GM23338 (cell line): ENCODE measurements at regions not wholly inside any gene's neighbourhood (a gene's known extent, or its start where the extent isn't known, plus 50 kb on each side); places are given as distances from the start of the nearest gene placed in this dataset.

Source experiments
- ATAC-seq: fragments of 200-7000 bp; cut with Tn5 transposase; 3 replicates; pipeline ENCODE4 v1.9.1; 2020
- DNase-seq: peaks from one replicate; pipeline ENCODE4 v3.0.0-alpha.2; 2015; ENCODE audit warnings: low spot score
- H2AFZ ChIP-seq: fragments of 200-600 bp; sonication (generic); 2 replicates; pipeline ENCODE4 v1.8.0; 2016; ENCODE audit warnings: antibody characterized with exemption, mild to moderate bottlenecking, moderate library complexity
- H3F3A ChIP-seq: fragments of 200-600 bp; sonication (generic); replicated peaks from 2 replicates; pipeline ENCODE4 v1.8.0; 2017; ENCODE audit warnings: antibody characterized with exemption, mixed run types, low read depth
- H3K27ac ChIP-seq: fragments of 200-600 bp; sonication (generic); 2 replicates; pipeline ENCODE4 v1.6.1; 2016; ENCODE audit warnings: low read depth
- H3K27me3 ChIP-seq: fragments of 200-600 bp; sonication (generic); 2 replicates; pipeline ENCODE4 v1.8.0; 2016; ENCODE audit warnings: mild to moderate bottlenecking, mixed run types, moderate library complexity; ENCODE audit not compliant: insufficient read depth
- H3K36me3 ChIP-seq: fragments of 200-600 bp; sonication (generic); 2 replicates; pipeline ENCODE4 v1.8.0; 2016; ENCODE audit warnings: mild to moderate bottlenecking; ENCODE audit not compliant: insufficient read depth
- H3K4me1 ChIP-seq: fragments of 200-600 bp; sonication (generic); 2 replicates; pipeline ENCODE4 v1.8.0; 2016; ENCODE audit warnings: mild to moderate bottlenecking, moderate library complexity; ENCODE audit not compliant: insufficient read depth
- H3K4me2 ChIP-seq: fragments of 200-600 bp; sonication (generic); 2 replicates; pipeline ENCODE4 v1.7.1; 2017; ENCODE audit warnings: mixed run types
- H3K4me3 ChIP-seq: fragments of 200-600 bp; sonication (generic); 2 replicates; pipeline ENCODE4 v1.6.1; 2016; ENCODE audit warnings: mixed run types
- H3K79me2 ChIP-seq: fragments of 200-600 bp; sonication (generic); replicated peaks from 2 replicates; pipeline ENCODE4 v1.8.0; 2017; ENCODE audit warnings: mild to moderate bottlenecking; ENCODE audit not compliant: insufficient read depth
- H3K9me2 ChIP-seq: fragments of 200-600 bp; sonication (generic); 2 replicates; pipeline ENCODE4 v1.8.0; 2017; ENCODE audit not compliant: insufficient read depth
- H4K20me1 ChIP-seq: fragments of 200-600 bp; sonication (generic); replicated peaks from 2 replicates; pipeline ENCODE4 v1.8.0; 2017; ENCODE audit warnings: mild to moderate bottlenecking; ENCODE audit not compliant: insufficient read depth
- H3K27ac Mint-ChIP-seq: 2 replicates; pipeline ENCODE4 v1.8.0; 2020; ENCODE audit warnings: inconsistent platforms, mild to moderate bottlenecking, moderate library complexity, mixed read lengths
- H3K27me3 Mint-ChIP-seq: 3 replicates; pipeline ENCODE4 v1.8.0; 2022; ENCODE audit warnings: low read depth, mild to moderate bottlenecking, moderate library complexity, mixed read lengths, inconsistent platforms; ENCODE audit not compliant: insufficient read depth, poor library complexity
- H3K36me3 Mint-ChIP-seq: 3 replicates; pipeline ENCODE4 v1.8.0; 2021; ENCODE audit warnings: low read depth, mild to moderate bottlenecking, inconsistent platforms, moderate library complexity, mixed read lengths
- H3K4me1 Mint-ChIP-seq: 3 replicates; pipeline ENCODE4 v1.8.0; 2020; ENCODE audit warnings: mild to moderate bottlenecking, inconsistent platforms, mixed read lengths
- H3K4me3 Mint-ChIP-seq: 3 replicates; pipeline ENCODE4 v1.8.0; 2021; ENCODE audit warnings: moderate library complexity, mild to moderate bottlenecking, inconsistent platforms, mixed read lengths
- H3K9me3 Mint-ChIP-seq: 3 replicates; pipeline ENCODE4 v1.8.0; 2020; ENCODE audit warnings: moderate library complexity, mild to moderate bottlenecking, inconsistent platforms, mixed read lengths
- CREB1 ChIP-seq: fragments of 250-450 bp; sonication (Bioruptor Pico); IDR thresholded peaks from 2 replicates; pipeline ENCODE4 v1.5.0; 2020; ENCODE audit warnings: low read depth, mild to moderate bottlenecking, moderate library complexity
- EZH2 ChIP-seq: fragments of 200-600 bp; sonication (generic); IDR thresholded peaks from one replicate; pipeline ENCODE4 v1.8.0; 2017; ENCODE audit warnings: antibody characterized with exemption, mild to moderate bottlenecking, low read depth; ENCODE audit not compliant: unreplicated experiment
- EZH2phosphoT487 ChIP-seq: fragments of 200-600 bp; sonication (generic); IDR thresholded peaks from one replicate; pipeline ENCODE4 v1.8.1; 2018; ENCODE audit warnings: antibody characterized with exemption; ENCODE audit not compliant: unreplicated experiment
- JUNB ChIP-seq: IDR thresholded peaks from one replicate; pipeline ENCODE4 v1.6.1; 2016; ENCODE audit warnings: antibody characterized with exemption; ENCODE audit not compliant: unreplicated experiment
- NANOG ChIP-seq: IDR thresholded peaks from 2 replicates; pipeline ENCODE4 v1.6.1; 2016; ENCODE audit warnings: antibody characterized with exemption, borderline replicate concordance
- POLR2AphosphoS5 ChIP-seq: IDR thresholded peaks from 2 replicates; pipeline ENCODE4 v1.6.1; 2016; ENCODE audit warnings: antibody characterized with exemption, low read depth
- STAT1 ChIP-seq: IDR thresholded peaks from one replicate; pipeline ENCODE4 v1.6.1; 2016; ENCODE audit warnings: antibody characterized with exemption; ENCODE audit not compliant: unreplicated experiment
- ZNF114 ChIP-seq: fragments of 250-450 bp; sonication (Bioruptor Pico); IDR thresholded peaks from 2 replicates; pipeline ENCODE4 v1.5.0; 2020; ENCODE audit warnings: mild to moderate bottlenecking, moderate library complexity
- ZNF331 ChIP-seq: fragments of 250-450 bp; sonication (Bioruptor Pico); IDR thresholded peaks from 2 replicates; pipeline ENCODE4 v1.5.0; 2020; ENCODE audit warnings: low read depth, mild to moderate bottlenecking, moderate library complexity
- TF ChIP-seq, protein P1 (sequence below): IDR thresholded peaks from one replicate; pipeline ENCODE4 v1.6.1; 2018; ENCODE audit warnings: antibody characterized with exemption; ENCODE audit not compliant: unreplicated experiment
- TF ChIP-seq, protein P2 (sequence below), 2 experiments: fragments of 200-600 bp in 1 of 2; sonication (generic) in 1 of 2; conservative IDR thresholded peaks; 2 replicates each; pipeline versions ENCODE4 v1.5.1 to v1.6.1; 2016 to 2017; ENCODE audit warnings: antibody characterized with exemption in 2 of 2, low read depth in 2 of 2, mild to moderate bottlenecking in 2 of 2, moderate library complexity in 1 of 2
- TF ChIP-seq, protein P3 (sequence below): IDR thresholded peaks from 2 replicates; pipeline ENCODE4 v1.6.1; 2016; ENCODE audit warnings: antibody characterized with exemption

DNA sequence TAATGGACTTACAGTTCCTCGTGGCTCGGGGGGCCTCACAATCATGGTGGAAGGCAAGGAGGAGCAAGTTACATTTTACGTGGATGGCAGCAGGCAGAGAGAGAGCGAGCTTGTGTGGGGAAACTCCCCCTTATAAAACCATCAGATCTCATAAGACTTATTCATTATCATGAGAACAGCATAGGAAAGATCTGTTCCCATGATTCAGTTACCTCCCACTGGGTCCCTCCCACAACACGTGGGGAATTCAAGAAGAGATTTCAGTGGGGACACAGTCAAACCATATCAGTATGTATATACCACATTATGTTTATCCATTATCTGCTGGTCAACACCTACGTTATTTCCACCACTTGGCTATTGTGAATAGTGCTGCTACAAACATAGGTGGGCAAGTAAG lies 352.3 kb upstream of the B3GALT2 start (continued):
- TF ChIP-seq EZH2 (no peak), ZNF331 (CRISPR knock-in tag) (no peak), STAT1 (no peak), CREB1 (CRISPR knock-in tag) (no peak)
- TF ChIP-seq, protein P1, sequence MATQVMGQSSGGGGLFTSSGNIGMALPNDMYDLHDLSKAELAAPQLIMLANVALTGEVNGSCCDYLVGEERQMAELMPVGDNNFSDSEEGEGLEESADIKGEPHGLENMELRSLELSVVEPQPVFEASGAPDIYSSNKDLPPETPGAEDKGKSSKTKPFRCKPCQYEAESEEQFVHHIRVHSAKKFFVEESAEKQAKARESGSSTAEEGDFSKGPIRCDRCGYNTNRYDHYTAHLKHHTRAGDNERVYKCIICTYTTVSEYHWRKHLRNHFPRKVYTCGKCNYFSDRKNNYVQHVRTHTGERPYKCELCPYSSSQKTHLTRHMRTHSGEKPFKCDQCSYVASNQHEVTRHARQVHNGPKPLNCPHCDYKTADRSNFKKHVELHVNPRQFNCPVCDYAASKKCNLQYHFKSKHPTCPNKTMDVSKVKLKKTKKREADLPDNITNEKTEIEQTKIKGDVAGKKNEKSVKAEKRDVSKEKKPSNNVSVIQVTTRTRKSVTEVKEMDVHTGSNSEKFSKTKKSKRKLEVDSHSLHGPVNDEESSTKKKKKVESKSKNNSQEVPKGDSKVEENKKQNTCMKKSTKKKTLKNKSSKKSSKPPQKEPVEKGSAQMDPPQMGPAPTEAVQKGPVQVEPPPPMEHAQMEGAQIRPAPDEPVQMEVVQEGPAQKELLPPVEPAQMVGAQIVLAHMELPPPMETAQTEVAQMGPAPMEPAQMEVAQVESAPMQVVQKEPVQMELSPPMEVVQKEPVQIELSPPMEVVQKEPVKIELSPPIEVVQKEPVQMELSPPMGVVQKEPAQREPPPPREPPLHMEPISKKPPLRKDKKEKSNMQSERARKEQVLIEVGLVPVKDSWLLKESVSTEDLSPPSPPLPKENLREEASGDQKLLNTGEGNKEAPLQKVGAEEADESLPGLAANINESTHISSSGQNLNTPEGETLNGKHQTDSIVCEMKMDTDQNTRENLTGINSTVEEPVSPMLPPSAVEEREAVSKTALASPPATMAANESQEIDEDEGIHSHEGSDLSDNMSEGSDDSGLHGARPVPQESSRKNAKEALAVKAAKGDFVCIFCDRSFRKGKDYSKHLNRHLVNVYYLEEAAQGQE: no peak
- TF ChIP-seq, protein P2, sequence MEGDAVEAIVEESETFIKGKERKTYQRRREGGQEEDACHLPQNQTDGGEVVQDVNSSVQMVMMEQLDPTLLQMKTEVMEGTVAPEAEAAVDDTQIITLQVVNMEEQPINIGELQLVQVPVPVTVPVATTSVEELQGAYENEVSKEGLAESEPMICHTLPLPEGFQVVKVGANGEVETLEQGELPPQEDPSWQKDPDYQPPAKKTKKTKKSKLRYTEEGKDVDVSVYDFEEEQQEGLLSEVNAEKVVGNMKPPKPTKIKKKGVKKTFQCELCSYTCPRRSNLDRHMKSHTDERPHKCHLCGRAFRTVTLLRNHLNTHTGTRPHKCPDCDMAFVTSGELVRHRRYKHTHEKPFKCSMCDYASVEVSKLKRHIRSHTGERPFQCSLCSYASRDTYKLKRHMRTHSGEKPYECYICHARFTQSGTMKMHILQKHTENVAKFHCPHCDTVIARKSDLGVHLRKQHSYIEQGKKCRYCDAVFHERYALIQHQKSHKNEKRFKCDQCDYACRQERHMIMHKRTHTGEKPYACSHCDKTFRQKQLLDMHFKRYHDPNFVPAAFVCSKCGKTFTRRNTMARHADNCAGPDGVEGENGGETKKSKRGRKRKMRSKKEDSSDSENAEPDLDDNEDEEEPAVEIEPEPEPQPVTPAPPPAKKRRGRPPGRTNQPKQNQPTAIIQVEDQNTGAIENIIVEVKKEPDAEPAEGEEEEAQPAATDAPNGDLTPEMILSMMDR (conservative IDR thresholded peaks at IDR 0.05; ENCODE audit: low read depth in 2 of 2): no peak

DNA sequence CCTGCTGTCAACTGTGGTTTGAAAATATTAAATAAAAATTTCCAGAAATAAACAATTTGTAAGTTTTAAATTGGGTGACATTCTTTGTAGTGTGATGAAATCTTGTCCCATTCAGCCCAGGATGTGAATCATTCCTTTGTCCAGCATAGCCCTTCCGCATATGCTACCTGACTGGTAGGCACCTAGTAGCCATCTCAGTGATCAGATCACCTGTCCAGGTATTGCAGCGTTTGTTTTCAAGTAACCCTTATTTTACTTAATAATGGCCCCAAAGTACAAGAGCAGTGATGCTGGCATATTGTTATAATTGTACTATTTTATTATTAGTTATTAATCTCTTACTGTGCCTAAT lies 351.6 kb upstream of the B3GALT2 start:
- no peaks in the 10 kb centered on the region for H3K36me3 ChIP-seq
- no peaks in the 10 kb centered on the region for H3K9me3 Mint-ChIP-seq
- no peak for ATAC-seq

More for the DNA sequence above, 351.6 kb upstream of the B3GALT2 start:
- H3K4me3 ChIP-seq: no peak overlapping the region
- no peak overlapping the region for H3K27ac Mint-ChIP-seq
- peaks cover 4% of the 10 kb centered on the region; the same call in 1 of the 2 replicates for H3K4me1 ChIP-seq
- no peaks in the 10 kb centered on the region for H3K9me2 ChIP-seq
- H2AFZ ChIP-seq: no peak overlapping the region
- H3K27me3 ChIP-seq: no peaks in the 10 kb centered on the region
- H3K4me3 Mint-ChIP-seq: no peak overlapping the region
- no peaks in the 10 kb centered on the region for H3F3A ChIP-seq
- no peaks in the 10 kb centered on the region for H3K79me2 ChIP-seq
- H4K20me1 ChIP-seq: no peaks in the 10 kb centered on the region
- no peaks in the 10 kb centered on the region for H3K27me3 Mint-ChIP-seq
- DNase-seq: no peak
- peaks cover 15% of the 10 kb centered on the region for H3K4me1 Mint-ChIP-seq
- H3K36me3 Mint-ChIP-seq: no peaks in the 10 kb centered on the region
- H3K27ac ChIP-seq: 0 out of 2 replicates have a peak overlapping the region, but pooled peaks have one; percentile 10
- no peak overlapping the region for H3K4me2 ChIP-seq
- TF ChIP-seq NANOG: no peak
- TF ChIP-seq ZNF331 (CRISPR knock-in tag): no peak
- TF ChIP-seq, protein P2 (conservative IDR thresholded peaks at IDR 0.05; ENCODE audit: low read depth in 2 of 2): no peak
- no peak for TF ChIP-seq STAT1
- TF ChIP-seq ZNF114 (CRISPR knock-in tag): no peak
- TF ChIP-seq EZH2: no peak
- no peak for TF ChIP-seq CREB1 (CRISPR knock-in tag)
- no peak for TF ChIP-seq EZH2phosphoT487
- no peak for TF ChIP-seq POLR2AphosphoS5
- TF ChIP-seq JUNB: no peak
- TF ChIP-seq, protein P1: no peak
- TF ChIP-seq, protein P3, sequence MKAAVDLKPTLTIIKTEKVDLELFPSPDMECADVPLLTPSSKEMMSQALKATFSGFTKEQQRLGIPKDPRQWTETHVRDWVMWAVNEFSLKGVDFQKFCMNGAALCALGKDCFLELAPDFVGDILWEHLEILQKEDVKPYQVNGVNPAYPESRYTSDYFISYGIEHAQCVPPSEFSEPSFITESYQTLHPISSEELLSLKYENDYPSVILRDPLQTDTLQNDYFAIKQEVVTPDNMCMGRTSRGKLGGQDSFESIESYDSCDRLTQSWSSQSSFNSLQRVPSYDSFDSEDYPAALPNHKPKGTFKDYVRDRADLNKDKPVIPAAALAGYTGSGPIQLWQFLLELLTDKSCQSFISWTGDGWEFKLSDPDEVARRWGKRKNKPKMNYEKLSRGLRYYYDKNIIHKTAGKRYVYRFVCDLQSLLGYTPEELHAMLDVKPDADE: no peak
